ENCODE measurements at regions not wholly inside any gene's neighbourhood (a gene's known extent, or its start where the extent isn't known, plus 50 kb on each side); places are given as distances from the start of the nearest gene placed in this dataset.
"Not testable (repeated sequence)": the region's sequence is repeated elsewhere in the genome, so short reads cannot be mapped to it uniquely, and the experiment has no call there.

DNA sequence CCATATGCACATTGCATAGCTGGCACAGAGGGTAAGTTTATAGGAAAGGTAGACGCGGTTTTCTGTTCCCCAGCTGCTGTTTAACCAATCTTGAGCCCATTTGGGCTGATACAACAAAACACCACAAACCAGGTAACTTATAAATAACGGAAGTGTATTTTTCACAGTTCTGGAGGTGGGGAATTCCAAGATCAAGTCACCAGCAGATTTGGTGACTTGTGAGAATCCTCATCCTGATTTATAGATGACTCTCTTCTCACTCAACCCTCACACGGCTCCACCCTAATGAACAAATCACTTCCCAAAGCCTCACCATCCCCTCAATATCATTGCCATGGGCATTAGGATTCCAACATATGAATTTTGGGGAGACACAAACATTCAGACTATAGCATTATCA lies 694.4 kb upstream of the NR2F2 start:
- no peak for DNase-seq
- intact Hi-C loops (cut with micrococcal nuclease) = no loop called here
- no peak overlapping the region for H3K4me3 ChIP-seq
- H3K9me3 ChIP-seq (replicated peaks) = no peaks in the 10 kb centered on the region
- H3K27me3 ChIP-seq (ENCODE audit: low read depth) = no peaks in the 10 kb centered on the region
- H3K4me1 ChIP-seq = no peaks in the 10 kb centered on the region
- TF ChIP-seq, protein P1, sequence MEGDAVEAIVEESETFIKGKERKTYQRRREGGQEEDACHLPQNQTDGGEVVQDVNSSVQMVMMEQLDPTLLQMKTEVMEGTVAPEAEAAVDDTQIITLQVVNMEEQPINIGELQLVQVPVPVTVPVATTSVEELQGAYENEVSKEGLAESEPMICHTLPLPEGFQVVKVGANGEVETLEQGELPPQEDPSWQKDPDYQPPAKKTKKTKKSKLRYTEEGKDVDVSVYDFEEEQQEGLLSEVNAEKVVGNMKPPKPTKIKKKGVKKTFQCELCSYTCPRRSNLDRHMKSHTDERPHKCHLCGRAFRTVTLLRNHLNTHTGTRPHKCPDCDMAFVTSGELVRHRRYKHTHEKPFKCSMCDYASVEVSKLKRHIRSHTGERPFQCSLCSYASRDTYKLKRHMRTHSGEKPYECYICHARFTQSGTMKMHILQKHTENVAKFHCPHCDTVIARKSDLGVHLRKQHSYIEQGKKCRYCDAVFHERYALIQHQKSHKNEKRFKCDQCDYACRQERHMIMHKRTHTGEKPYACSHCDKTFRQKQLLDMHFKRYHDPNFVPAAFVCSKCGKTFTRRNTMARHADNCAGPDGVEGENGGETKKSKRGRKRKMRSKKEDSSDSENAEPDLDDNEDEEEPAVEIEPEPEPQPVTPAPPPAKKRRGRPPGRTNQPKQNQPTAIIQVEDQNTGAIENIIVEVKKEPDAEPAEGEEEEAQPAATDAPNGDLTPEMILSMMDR (IDR thresholded peaks at IDR 0.05; ENCODE audit: borderline replicate concordance) = no peak
- no peaks in the 10 kb centered on the region for H3K36me3 ChIP-seq
- no peak overlapping the region for H3K27ac ChIP-seq (replicated peaks)

DNA sequence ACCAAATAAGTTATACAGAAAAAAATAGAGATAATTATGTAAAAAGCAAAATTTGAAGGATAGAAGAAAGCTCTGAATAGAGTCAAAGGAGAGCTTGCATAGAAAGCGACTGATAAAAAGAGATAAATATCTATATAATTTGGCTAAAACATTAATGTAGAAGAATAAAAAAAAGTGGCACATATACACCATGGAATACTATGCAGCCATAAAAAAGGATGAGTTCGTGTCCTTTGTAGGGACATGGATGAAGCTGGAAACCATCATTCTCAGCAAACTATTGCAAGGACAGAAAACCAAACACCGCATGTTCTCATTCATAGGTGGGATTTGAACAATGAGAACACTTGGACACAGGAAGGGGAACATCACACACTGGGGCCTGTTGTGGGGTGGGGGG lies 693.3 kb upstream of the NR2F2 start:
- H3K36me3 ChIP-seq; H3K9me3 ChIP-seq (replicated peaks); intact Hi-C loops (cut with micrococcal nuclease); DNase-seq; H3K4me3 ChIP-seq; H3K27ac ChIP-seq (replicated peaks); H3K27me3 ChIP-seq (ENCODE audit: low read depth); H3K4me1 ChIP-seq: not testable (repeated sequence)

DNA sequence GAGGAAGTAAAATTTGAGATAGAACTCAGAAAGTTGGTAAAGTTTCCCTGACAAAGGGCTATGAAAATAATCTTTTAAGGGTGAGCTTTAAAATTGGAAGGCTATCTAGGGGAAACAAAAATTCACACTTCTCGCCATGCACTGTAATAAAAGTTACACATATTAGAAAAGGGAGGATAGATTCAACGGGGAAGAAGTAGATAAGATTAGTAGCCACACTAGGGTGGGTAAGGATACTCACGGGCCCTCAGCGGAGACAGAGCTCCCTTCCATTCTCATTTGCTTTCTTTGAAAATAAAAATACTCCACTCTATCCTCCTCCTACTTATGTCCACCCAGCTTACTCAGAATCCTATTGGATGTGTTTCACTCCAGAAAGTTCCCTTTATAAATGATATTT lies 691.3 kb upstream of the NR2F2 start:
- no peak for DNase-seq
- no peak overlapping the region for H3K27ac ChIP-seq (replicated peaks)
- no peaks in the 10 kb centered on the region for H3K36me3 ChIP-seq
- no peak overlapping the region for H3K4me3 ChIP-seq
- no peaks in the 10 kb centered on the region for H3K27me3 ChIP-seq (ENCODE audit: low read depth)
- no peaks in the 10 kb centered on the region for H3K4me1 ChIP-seq
- intact Hi-C loops (cut with micrococcal nuclease) = no loop called here
- TF ChIP-seq, protein P1 (IDR thresholded peaks at IDR 0.05; ENCODE audit: borderline replicate concordance) = no peak
- no peaks in the 10 kb centered on the region for H3K9me3 ChIP-seq (replicated peaks)

DNA sequence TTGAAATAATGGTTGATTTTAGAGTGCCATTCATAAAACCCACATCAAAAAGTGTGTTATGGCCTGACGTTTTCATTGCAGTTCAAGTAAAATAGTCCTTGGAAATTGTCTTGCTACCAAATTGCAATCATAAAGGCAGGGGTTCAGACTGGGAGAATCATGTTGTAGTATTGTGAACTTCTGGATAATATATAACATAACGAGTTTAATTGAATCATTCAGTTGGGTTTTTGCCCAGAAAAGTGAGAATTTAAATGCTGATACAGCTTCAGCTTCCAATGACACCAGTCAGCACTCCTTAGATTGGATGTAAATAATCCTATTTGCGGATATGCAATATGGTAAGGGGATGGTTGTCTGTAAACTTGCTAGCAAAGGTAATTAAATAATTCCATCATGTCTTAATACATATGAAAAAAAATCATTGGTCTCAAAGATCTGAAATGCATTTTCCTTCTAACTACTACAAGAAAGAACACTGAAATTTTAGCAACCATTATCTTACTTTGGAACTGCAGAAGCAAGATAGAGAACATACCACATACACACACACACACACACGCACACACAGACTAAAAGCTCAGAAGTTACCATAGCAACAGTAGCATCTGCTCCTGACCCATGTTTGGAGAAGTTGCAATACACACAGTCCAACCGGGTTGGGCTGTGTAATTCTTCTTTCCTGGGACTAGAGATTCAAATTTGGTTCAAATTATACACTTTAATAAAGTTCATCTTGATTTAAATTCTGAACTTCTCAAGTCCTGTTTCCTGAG lies 686.2 kb upstream of the NR2F2 start:
- Histone ChIP-seq H3K36me3 (no peaks in the 10 kb centered on the region), H3K27ac (replicated peaks) (peak overlapping the region; percentile 25), H3K4me3 (no peak overlapping the region), H3K9me3 (replicated peaks) (no peaks in the 10 kb centered on the region), H3K4me1 (no peaks in the 10 kb centered on the region), H3K27me3 (ENCODE audit: low read depth) (no peaks in the 10 kb centered on the region)
- DNase-seq = no peak
- TF ChIP-seq, protein P1 (IDR thresholded peaks at IDR 0.05; ENCODE audit: borderline replicate concordance) = no peak
- intact Hi-C loops (cut with micrococcal nuclease) = no loop called here

DNA sequence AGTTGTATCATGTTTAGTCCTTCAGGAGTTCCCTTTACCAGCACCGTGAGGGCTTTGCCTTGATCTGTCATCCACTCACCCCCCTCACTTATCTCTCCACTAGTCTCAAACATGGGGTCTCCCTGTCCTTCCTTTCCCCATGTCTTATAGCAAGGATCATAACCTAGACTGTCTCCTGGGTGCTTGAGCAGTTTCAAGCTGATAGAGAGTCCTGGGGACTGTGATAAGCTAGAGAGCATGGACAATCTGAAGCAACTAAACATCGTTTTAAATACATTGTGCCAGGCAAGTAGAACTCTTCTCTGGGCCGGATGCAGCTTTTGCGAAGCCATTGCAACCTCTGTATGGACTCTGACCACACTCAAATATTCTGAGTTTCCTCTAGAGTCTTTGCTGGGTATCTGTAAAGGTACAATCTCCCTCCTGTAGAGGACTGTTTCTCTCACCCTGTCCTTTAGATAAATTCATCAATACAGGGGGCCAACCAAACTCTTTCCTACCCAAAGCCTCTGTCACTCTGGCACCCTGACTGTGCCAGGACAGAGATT lies 684.6 kb upstream of the NR2F2 start:
- TF ChIP-seq, protein P1 (IDR thresholded peaks at IDR 0.05; ENCODE audit: borderline replicate concordance) = no peak
- no peaks in the 10 kb centered on the region for H3K4me1 ChIP-seq
- H3K36me3 ChIP-seq = no peaks in the 10 kb centered on the region
- no peak overlapping the region for H3K4me3 ChIP-seq
- H3K27ac ChIP-seq (replicated peaks) = no peak overlapping the region
- no peaks in the 10 kb centered on the region for H3K9me3 ChIP-seq (replicated peaks)
- no peaks in the 10 kb centered on the region for H3K27me3 ChIP-seq (ENCODE audit: low read depth)
- no peak for DNase-seq
- intact Hi-C loops (cut with micrococcal nuclease) = no loop called here

DNA sequence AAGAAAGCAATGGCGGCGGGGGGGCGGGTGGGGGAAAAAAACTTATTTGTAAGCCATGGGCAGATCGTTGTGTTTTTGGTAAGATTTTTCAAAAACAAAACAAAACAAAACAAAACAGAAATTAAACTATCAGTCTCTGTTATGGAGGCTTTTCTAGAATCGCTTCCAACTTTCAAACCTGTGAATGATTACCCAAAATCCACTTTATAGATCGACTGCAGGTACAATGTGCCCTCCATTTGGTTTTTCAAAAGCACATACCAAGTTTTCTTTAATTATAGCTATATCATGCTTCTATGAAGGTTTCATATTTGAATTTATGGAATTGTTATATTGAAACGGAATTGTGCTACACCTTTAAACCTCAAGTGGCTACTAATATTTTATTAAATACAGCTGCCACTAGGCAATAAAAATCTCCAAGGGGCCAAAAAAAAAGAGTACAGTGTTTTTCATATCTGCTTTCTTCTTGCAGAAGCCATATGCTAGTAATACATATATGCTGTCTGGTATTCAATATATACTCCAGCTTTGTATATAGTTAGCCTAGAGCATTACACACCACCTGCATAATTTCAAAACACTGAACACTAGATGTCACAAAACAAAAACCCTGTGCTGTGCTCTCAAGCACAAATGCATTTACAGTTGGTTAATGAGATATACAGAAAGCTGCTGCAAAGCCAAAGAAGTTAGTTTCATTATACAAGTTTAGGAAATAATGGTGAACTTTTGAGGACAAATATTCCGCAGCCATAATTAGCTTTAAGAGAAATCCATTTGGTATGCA lies 683.8 kb upstream of the NR2F2 start:
- H3K4me1 ChIP-seq = no peaks in the 10 kb centered on the region
- no peaks in the 10 kb centered on the region for H3K27me3 ChIP-seq (ENCODE audit: low read depth)
- TF ChIP-seq, protein P1 (IDR thresholded peaks at IDR 0.05; ENCODE audit: borderline replicate concordance) = no peak
- no peak overlapping the region for H3K4me3 ChIP-seq
- no peaks in the 10 kb centered on the region for H3K36me3 ChIP-seq
- H3K27ac ChIP-seq (replicated peaks) = no peak overlapping the region
- DNase-seq = no peak
- H3K9me3 ChIP-seq (replicated peaks) = no peaks in the 10 kb centered on the region
- intact Hi-C loops (cut with micrococcal nuclease) = no loop called here

All from left ventricle myocardium inferior (tissue), 1 donor.